OCI-LY7 (cell line): ENCODE measurements at regions not wholly inside any gene's neighbourhood (a gene's known extent, or its start where the extent isn't known, plus 50 kb on each side); places are given as distances from the start of the nearest gene placed in this dataset.

Source experiments
- BruUV-seq: library from RNA; stranded (reverse); fragments of 400-500 nt; replicated peaks from 2 replicates; lab custom pipeline; 2021; lab: Mats Ljungman, UMichigan
- CTCF ChIA-PET: fragments of 300-600 bp; sonication (Branson Sonifier 250); formaldehyde crosslinking; loops from one replicate; lab custom pipeline; 2022; ENCODE audit warnings: antibody characterized with exemption; ENCODE audit not compliant: unreplicated experiment; lab: Charles Lee
- POLR2A ChIA-PET: fragments of 300-600 bp; sonication (Branson Sonifier 250); formaldehyde crosslinking; loops from one replicate; lab custom pipeline; 2022; ENCODE audit warnings: antibody characterized with exemption; lab: Charles Lee
- DNase-seq: peaks from one replicate; pipeline ENCODE4 v3.0.0-alpha.2; 2015; ENCODE audit warnings: low spot score
- H2AFZ ChIP-seq: fragments of 200-600 bp; sonication (generic), shearing (Covaris generic); 2 replicates; pipeline ENCODE4 v1.6.1; 2014; ENCODE audit warnings: mild to moderate bottlenecking, antibody characterized with exemption, low read length, moderate library complexity
- H3K27ac ChIP-seq: fragments of 200-600 bp; sonication (generic); 2 replicates; pipeline ENCODE4 v1.5.1; 2014; ENCODE audit warnings: mixed run types, low read depth, mild to moderate bottlenecking, moderate library complexity, low read length, inconsistent platforms; ENCODE audit not compliant: poor library complexity, severe bottlenecking
- H3K36me3 ChIP-seq: fragments of 200-600 bp; sonication (generic); 2 replicates; pipeline ENCODE4 v1.6.1; 2014; ENCODE audit warnings: mild to moderate bottlenecking, antibody characterized with exemption, low read length, moderate library complexity, mixed read lengths; ENCODE audit not compliant: insufficient read depth
- H3K4me1 ChIP-seq: fragments of 200-600 bp; sonication (generic); 2 replicates; pipeline ENCODE4 v1.5.1; 2014; ENCODE audit warnings: mild to moderate bottlenecking, low read length; ENCODE audit not compliant: insufficient read depth, poor library complexity, severe bottlenecking
- H3K4me2 ChIP-seq: fragments of 200-600 bp; sonication (generic); 2 replicates; pipeline ENCODE4 v1.6.1; 2014; ENCODE audit warnings: mild to moderate bottlenecking, low read length
- H3K4me3 ChIP-seq: fragments of 200-600 bp; sonication (generic); 2 replicates; pipeline ENCODE4 v1.5.1; 2014; ENCODE audit warnings: mild to moderate bottlenecking, low read depth, low read length; ENCODE audit not compliant: poor library complexity, severe bottlenecking
- H3K79me2 ChIP-seq: fragments of 200-600 bp; sonication (generic); 2 replicates; pipeline ENCODE4 v1.6.1; 2016; ENCODE audit warnings: low read depth, mild to moderate bottlenecking, low read length, moderate library complexity, mixed read lengths; ENCODE audit not compliant: insufficient read depth
- H3K9me2 ChIP-seq: fragments of 200-600 bp; sonication (generic); 2 replicates; pipeline ENCODE4 v1.6.1; 2016; ENCODE audit warnings: mild to moderate bottlenecking, low read length, mixed read lengths; ENCODE audit not compliant: insufficient read depth
- H3K9me3 ChIP-seq: fragments of 200-600 bp; sonication (generic); 2 replicates; pipeline ENCODE4 v1.6.1; 2014; ENCODE audit warnings: mild to moderate bottlenecking, mixed run types, low read length, mixed read lengths
- H4K20me1 ChIP-seq: fragments of 200-600 bp; sonication (generic); 2 replicates; pipeline ENCODE4 v1.6.1; 2014; ENCODE audit warnings: mild to moderate bottlenecking, antibody characterized with exemption, low read length, moderate library complexity, mixed read lengths; ENCODE audit not compliant: insufficient read depth
- EZH2phosphoT487 ChIP-seq: fragments of 200-600 bp; sonication (generic); IDR thresholded peaks from 2 replicates; pipeline ENCODE4 v1.6.1; 2018; ENCODE audit warnings: low read depth, borderline replicate concordance, mild to moderate bottlenecking, mixed run types, antibody characterized with exemption, low read length, moderate library complexity, mixed read lengths
- intact Hi-C: fragments of 100-400 bp; cut with micrococcal nuclease; formaldehyde crosslinking; loops from one replicate; pipeline ENCODE4 v1.10.0; 2022; ENCODE audit not compliant: unreplicated experiment
- TF ChIP-seq, protein P1 (sequence below): fragments of 200-600 bp; sonication (generic); conservative IDR thresholded peaks from 2 replicates; pipeline ENCODE4 v1.5.1; 2014; ENCODE audit warnings: mild to moderate bottlenecking, antibody characterized with exemption, low read length, moderate library complexity, mixed read lengths

DNA sequence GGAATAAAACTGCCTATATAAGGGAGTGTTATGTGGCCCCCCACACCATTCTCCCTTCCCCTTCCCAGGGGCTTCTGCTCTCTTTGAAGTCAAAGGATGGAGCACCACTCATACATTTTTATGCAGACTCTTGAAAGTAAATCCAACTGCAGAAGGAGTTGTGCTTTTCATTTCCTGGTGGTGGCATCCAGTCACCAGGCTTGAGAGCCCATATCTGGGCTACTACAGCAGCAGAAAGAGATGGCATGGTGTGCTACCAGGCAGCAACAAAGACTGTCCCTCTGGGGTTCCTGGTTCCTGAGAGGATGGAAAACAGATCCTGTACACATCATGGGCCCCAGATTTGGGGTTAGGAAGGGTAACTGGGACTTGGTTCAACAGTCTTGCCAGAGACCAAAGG is 226.4 kb downstream of the CLIC5 start:
- no peaks in the 10 kb centered on the region for H3K9me2 ChIP-seq
- no peak overlapping the region for H3K27ac ChIP-seq
- intact Hi-C loops, result no loop called here
- BruUV-seq, result no TSS peak
- CTCF ChIA-PET, result no interaction called here
- no peak for DNase-seq
- POLR2A ChIA-PET, result no interaction called here
- no peaks in the 10 kb centered on the region for H3K36me3 ChIP-seq
- no peak overlapping the region for H2AFZ ChIP-seq
- H3K4me1 ChIP-seq, result no peaks in the 10 kb centered on the region
- H4K20me1 ChIP-seq, result no peaks in the 10 kb centered on the region
- no peaks in the 10 kb centered on the region for H3K79me2 ChIP-seq
- TF ChIP-seq, protein P1, sequence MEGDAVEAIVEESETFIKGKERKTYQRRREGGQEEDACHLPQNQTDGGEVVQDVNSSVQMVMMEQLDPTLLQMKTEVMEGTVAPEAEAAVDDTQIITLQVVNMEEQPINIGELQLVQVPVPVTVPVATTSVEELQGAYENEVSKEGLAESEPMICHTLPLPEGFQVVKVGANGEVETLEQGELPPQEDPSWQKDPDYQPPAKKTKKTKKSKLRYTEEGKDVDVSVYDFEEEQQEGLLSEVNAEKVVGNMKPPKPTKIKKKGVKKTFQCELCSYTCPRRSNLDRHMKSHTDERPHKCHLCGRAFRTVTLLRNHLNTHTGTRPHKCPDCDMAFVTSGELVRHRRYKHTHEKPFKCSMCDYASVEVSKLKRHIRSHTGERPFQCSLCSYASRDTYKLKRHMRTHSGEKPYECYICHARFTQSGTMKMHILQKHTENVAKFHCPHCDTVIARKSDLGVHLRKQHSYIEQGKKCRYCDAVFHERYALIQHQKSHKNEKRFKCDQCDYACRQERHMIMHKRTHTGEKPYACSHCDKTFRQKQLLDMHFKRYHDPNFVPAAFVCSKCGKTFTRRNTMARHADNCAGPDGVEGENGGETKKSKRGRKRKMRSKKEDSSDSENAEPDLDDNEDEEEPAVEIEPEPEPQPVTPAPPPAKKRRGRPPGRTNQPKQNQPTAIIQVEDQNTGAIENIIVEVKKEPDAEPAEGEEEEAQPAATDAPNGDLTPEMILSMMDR, result no peak
- no peaks in the 10 kb centered on the region for H3K9me3 ChIP-seq
- no peak overlapping the region for H3K4me2 ChIP-seq
- no peak overlapping the region for H3K4me3 ChIP-seq

DNA sequence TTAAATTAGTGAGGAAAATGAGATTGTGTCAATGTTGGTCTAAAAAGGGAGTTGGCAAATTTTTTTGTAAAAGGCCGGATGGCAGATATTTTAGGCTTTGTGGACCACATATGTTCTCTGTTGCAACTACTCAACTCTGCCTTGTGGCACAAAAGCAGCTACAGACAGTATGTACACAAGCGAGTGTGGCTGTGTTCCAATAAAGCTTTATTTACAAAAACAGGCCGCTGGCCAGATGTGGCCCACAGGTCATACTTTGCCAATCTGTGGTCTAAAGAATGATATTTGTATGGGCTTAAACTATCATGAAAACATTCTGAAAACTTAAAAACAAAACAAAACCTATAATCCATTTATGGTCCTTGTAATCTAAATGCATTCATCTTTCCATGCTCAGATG is 228.3 kb downstream of the CLIC5 start:
- H4K20me1 ChIP-seq, result no peaks in the 10 kb centered on the region
- no peak overlapping the region for H3K4me2 ChIP-seq
- ChIA-PET CTCF (no interaction called here), POLR2A (no interaction called here)
- no peaks in the 10 kb centered on the region for H3K9me2 ChIP-seq
- H3K36me3 ChIP-seq, result no peaks in the 10 kb centered on the region
- no peak for DNase-seq
- intact Hi-C loops, result no loop called here
- no peaks in the 10 kb centered on the region for H3K9me3 ChIP-seq
- TF ChIP-seq, protein P1, result no peak
- no peak for TF ChIP-seq EZH2phosphoT487
- no peaks in the 10 kb centered on the region for H3K4me1 ChIP-seq
- H3K4me3 ChIP-seq, result no peak overlapping the region
- H3K27ac ChIP-seq, result no peak overlapping the region
- no peak overlapping the region for H2AFZ ChIP-seq
- no TSS peak for BruUV-seq
- H3K79me2 ChIP-seq, result no peaks in the 10 kb centered on the region

GRCh38 chr6:45786355-45786781 is 229.3 kb downstream of the CLIC5 start:
- Histone ChIP-seq H4K20me1 (no peaks in the 10 kb centered on the region), H3K79me2 (no peaks in the 10 kb centered on the region), H3K36me3 (no peaks in the 10 kb centered on the region), H2AFZ (no peak overlapping the region), H3K9me3 (no peaks in the 10 kb centered on the region), H3K9me2 (no peaks in the 10 kb centered on the region), H3K4me2 (no peak overlapping the region), H3K4me1 (no peaks in the 10 kb centered on the region), H3K27ac (no peak overlapping the region), H3K4me3 (no peak overlapping the region)
- ChIA-PET CTCF (interaction anchor here (0.5 kb wide), 1 partner anchor 253 kb away, joined by 3 read pairs; no protein-coding TSS in a partner anchor), POLR2A (no interaction called here)
- no peak for DNase-seq
- no TSS peak for BruUV-seq
- intact Hi-C loops, result no loop called here
- TF ChIP-seq, protein P1, result no peak
- no peak for TF ChIP-seq EZH2phosphoT487
